ENCODE measurements at regions not wholly inside any gene's neighbourhood (a gene's known extent, or its start where the extent isn't known, plus 50 kb on each side); places are given as distances from the start of the nearest gene placed in this dataset.
"Not testable (repeated sequence)": the region's sequence is repeated elsewhere in the genome, so short reads cannot be mapped to it uniquely, and the experiment has no call there.

- H3K27ac ChIP-seq: no peak overlapping the region
Measured at GRCh38 chr15:62269504-62269903, 104.4 kb upstream of the C2CD4B start.

DNA sequence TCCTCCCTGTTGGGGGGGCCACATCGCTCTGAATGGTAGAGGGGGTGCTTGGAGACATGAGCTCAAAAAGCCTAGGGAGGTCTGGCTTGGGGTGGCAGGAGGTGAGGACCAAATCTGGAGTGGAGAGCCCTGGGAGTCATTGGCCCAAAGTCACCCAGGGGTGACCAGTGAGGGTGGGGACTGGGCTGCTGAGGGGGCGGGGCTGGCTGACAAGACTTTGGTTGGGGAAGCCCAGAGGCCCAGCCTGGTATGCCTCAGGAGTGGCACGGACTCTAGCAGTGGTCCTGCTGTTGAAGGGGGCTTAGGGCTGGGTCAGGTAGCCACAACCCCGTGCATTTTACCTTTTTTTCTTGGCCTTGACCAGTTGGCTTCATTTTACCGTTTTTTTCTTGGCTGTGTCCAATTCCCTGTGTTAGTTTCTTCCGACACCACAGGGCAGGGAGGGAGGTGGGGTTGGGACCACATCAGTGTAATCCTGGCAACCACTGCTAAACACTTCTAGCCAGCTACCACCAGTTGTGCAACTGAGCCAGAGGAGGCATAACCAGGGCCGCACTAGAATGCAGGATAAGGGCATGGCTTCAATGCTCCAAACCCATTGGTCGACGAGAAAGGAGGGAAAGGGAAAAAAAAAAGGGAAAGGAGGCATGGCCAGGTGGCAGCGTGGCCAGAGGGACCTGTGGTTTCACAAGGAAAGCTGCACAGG lies 105.3 kb upstream of the C2CD4B start:
- H3K4me3 ChIP-seq: no peak overlapping the region
- H3K27ac ChIP-seq: no peak overlapping the region

More at GRCh38 chr15:62269504-62269903, 104.4 kb upstream of the C2CD4B start:
- no peak overlapping the region for H3K4me3 ChIP-seq

GRCh38 chr15:62272290-62272689 lies 107.2 kb upstream of the C2CD4B start:
- no peak overlapping the region for H3K27ac ChIP-seq
- no peak overlapping the region for H3K4me3 ChIP-seq

DNA sequence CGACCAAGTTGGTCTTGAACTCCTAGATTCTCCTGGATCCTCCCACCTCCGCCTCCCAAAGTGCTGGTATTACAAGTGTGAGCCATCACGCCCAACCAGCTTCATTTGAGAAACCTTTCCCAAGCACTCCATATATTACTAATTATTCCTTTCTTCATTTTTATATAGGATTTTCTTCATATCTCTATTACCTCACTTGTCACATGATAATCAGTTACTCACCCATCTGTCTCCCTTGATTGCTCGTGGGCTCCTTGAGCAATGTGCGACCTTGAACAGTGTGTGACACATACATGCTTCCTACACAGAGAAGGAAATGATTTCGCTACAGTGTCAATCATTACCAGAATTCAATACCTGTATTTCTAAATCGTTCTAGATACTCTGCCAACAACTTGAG lies 110.7 kb upstream of the C2CD4B start:
- no peak overlapping the region for H3K27ac ChIP-seq
- no peak overlapping the region for H3K4me3 ChIP-seq

- Histone ChIP-seq H3K4me3 (no peak overlapping the region), H3K27ac (no peak overlapping the region)
Measured at GRCh38 chr15:62277816-62278394, 112.8 kb upstream of the C2CD4B start.

- Histone ChIP-seq H3K27ac (no peak overlapping the region), H3K4me3 (no peak overlapping the region)
Measured at GRCh38 chr15:62278534-62278933, 113.4 kb upstream of the C2CD4B start.

DNA sequence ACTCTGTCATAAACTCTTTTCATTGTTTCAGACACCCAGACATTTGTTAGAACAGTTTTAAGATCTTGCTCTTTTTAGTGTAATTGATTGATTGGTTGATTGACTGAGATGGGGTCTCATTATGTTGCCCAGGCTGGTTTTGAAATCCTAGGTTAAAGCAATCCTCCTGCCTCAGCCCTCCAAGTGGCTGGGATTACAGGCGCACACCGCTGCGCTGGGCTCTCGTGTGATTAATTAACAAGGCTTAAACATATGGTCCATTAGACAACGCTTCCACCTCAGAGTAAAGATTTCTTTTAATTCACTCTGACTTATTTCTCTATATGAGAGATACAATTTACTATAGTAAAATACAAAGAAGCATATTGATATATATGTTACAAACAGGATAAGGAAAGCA lies 114.0 kb upstream of the C2CD4B start:
- Histone ChIP-seq H3K27ac (no peak overlapping the region), H3K4me3 (no peak overlapping the region)

- no peak overlapping the region for H3K27ac ChIP-seq
- H3K4me3 ChIP-seq: no peak overlapping the region
Measured at GRCh38 chr15:62280625-62281024, 115.5 kb upstream of the C2CD4B start.

DNA sequence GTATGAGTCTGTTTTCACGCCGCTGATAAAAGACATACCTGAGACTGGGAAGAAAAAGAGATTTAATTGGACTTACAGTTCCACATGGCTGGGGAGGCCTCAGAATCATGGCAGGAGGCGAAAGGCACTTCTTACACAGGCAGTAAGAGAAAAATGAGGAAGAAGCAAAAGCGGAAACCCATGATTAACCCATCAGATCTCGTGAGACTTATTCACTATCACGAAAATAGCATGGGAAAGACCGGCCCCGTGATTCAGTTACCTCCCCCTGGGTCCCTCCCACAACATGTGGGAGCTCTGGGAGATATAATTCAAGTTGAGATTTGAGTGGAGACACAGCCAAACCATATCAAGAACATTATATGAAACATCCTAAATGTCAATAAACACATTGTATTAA lies 116.7 kb upstream of the C2CD4B start:
- not testable (repeated sequence) for H3K27ac ChIP-seq, H3K4me3 ChIP-seq

- Histone ChIP-seq H3K27ac (no peak overlapping the region), H3K4me3 (no peak overlapping the region)
Measured at GRCh38 chr15:62287066-62287857, 122.2 kb upstream of the C2CD4B start.

DNA sequence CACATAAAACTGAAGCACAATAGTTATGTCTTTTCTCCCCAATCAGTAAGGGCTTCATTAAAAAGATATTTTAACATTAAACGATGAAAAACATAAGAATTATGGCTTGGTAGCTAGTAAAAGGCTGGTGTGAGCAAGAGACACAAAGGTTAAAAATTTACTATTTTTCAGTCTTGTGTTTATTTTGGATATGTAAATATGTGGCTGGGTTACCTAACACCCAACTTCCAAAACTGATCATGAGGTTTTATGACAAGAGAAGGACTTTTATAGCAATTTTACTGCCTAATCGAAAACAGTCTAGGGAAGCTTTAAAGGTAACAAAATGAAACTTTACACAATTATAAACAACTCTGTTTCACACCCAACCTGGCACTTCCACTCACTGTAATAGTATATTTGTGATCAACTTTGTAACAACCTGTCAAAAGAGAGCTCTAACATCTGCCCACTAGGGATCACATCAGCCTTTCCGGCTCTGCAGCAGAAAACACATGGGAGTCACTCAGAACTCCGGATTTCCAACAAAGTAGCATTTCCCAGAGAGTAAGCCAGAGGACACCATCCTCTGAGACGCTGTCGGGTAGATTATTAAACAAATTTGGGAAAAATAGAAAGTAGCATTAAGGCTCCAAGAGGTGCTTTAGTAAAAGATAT lies 123.4 kb upstream of the C2CD4B start:
- no peak overlapping the region for H3K4me3 ChIP-seq
- no peak overlapping the region for H3K27ac ChIP-seq

GRCh38 chr15:62291262-62291661 lies 126.2 kb upstream of the C2CD4B start:
- no peak overlapping the region for H3K4me3 ChIP-seq
- H3K27ac ChIP-seq: no peak overlapping the region

DNA sequence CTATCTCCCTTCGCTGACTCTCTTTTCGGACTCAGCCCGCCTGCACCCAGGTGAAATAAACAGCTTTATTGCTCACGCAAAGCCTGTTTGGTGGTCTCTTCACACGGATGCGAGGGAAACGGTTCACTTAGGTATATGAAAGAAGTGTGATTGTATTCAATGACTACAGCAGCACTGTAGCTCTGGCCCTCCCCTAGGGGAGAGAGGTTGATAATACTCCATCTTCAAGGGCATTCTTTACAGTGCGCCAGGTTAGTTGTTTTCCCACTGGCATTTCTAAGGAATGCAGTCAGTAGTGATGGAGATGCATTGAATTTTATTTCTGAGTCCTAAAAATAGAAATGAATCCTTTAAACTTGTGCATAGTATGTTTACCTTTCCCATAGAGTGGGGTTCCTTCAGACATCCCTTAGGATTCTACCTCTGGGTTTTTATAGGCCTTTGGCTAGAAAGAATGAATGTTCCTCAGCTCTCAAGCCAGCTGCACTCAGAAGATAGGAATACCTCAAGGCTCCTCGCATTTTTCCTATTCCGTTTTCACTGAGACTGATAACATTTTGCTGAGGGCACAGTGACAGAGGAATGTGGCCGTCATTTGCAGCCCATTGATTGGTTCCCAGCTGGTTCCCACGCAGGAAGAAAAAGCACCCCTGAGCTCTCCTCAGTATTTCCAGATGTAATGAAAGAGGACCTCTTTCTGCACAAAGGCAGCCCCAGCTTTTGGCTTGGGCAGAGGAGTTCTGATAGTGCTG lies 131.8 kb upstream of the C2CD4B start:
- H3K4me3 ChIP-seq: no peak overlapping the region
- no peak overlapping the region for H3K27ac ChIP-seq

DNA sequence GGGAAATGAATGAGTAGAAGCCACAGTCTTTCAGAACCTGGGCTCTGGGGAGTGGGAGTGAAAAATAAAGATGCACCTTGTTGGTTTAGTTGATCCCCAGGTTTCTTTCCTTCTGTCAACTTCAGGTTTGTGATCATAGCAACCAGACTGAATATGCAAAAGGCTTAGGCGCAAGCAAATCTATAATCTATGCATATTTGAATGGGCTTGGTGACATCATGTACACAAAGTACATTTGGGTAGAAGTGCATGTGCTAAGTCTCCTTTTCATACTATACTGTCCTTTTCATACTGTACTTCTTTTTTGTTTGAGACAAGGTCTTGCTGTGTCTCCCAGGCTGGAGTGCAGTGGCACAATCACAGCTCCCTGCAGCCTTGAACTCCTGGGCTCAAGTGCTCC lies 132.4 kb upstream of the C2CD4B start:
- Histone ChIP-seq H3K4me3 (no peak overlapping the region), H3K27ac (no peak overlapping the region)

- Histone ChIP-seq H3K4me3 (no peak overlapping the region), H3K27ac (no peak overlapping the region)
Measured at GRCh38 chr15:62297933-62298332, 132.8 kb upstream of the C2CD4B start.

DNA sequence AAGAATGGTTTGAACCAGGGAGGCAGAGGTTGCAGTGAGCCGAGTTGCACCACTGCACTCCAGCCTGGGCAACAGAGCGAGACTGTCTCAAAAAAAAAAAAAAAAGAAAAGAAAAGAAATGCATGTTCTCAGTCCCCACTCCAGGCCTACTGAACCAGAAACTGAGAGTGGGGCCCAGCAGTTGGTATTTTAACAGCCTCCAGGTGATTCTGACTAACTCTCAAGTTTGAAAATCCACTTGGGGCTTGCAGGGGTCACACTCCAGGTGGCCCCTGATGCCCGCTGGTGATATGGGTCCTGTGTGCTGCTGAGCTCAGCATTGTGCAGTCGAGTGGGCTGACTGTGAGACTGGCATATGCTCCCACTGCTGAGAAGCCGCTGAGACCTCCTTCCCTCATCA lies 133.7 kb upstream of the C2CD4B start:
- H3K4me3 ChIP-seq: no peak overlapping the region
- no peak overlapping the region for H3K27ac ChIP-seq

- H3K27ac ChIP-seq: no peak overlapping the region
- no peak overlapping the region for H3K4me3 ChIP-seq
Measured at GRCh38 chr15:62299541-62299940, 134.5 kb upstream of the C2CD4B start.

- no peak overlapping the region for H3K4me3 ChIP-seq
Measured at GRCh38 chr15:62301993-62302675, 137.0 kb upstream of the C2CD4B start.

DNA sequence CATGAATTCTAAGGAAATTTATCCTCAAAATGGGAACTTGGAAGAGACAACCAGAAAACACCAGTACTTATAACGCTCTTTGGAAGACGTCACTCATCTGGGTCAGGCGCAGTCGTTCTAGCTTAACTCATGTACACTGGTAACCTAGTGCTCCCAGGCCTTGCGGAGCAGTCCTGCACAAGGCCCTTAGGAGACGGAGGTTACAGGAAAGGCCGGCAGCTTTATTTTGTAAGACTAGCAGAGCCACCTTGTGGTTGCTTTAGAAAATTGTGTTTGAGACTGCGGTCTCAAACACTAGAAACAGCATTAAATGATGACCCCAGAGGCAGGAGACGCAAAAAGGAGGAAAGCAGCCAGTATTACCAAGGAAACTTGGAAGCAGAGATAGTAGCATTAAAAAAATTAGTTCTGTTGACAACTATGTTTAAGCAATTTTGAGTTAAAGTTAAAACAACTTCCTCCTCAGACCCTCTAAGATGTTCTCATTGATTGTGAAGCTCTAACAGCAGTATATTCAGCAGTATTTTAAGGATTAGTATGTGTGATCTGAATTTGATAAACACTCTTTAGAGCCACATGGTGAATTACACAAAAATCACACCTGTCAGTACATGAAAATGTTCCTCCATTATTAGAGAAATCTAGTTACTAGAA lies 141.9 kb upstream of the C2CD4B start:
- Histone ChIP-seq H3K4me3 (no peak overlapping the region), H3K27ac (no peak overlapping the region)

More at GRCh38 chr15:62301993-62302675, 137.0 kb upstream of the C2CD4B start:
- H3K27ac ChIP-seq: no peak overlapping the region
